SK-N-SH (cell line): ENCODE measurements at regions not wholly inside any gene's neighbourhood (a gene's known extent, or its start where the extent isn't known, plus 50 kb on each side); places are given as distances from the start of the nearest gene placed in this dataset.

Experiments used
- CTCF ChIA-PET: fragments of 300-600, 350-600 bp; formaldehyde crosslinking; extraction: SDS; loops from one replicate; lab custom pipeline; 2021; lab: Yijun Ruan, JAX
- POLR2A ChIA-PET: fragments of 350-600 bp; sonication (Branson Sonifier 250); formaldehyde crosslinking; extraction: SDS; loops from one replicate; lab custom pipeline; 2020; ENCODE audit warnings: antibody characterized with exemption, inconsistent platforms; lab: Yijun Ruan, JAX
- DNase-seq: peaks from one replicate; pipeline ENCODE4 v3.0.0; 2012
- H2AFZ ChIP-seq: fragments of 200-600 bp; sonication (generic); 2 replicates; pipeline ENCODE4 v1.8.1; 2016; ENCODE audit warnings: antibody characterized with exemption, mild to moderate bottlenecking, low read depth
- H3F3A ChIP-seq: fragments of 200-600 bp; sonication (generic); replicated peaks from 2 replicates; pipeline ENCODE3; 2016; ENCODE audit warnings: antibody characterized with exemption, mild to moderate bottlenecking; ENCODE audit not compliant: insufficient read depth
- H3K27ac ChIP-seq, 2 experiments: fragments of 200-500 bp in 1 of 2; fragments of 200-600 bp in 1 of 2; sonication (Bioruptor generic) in 1 of 2; sonication (generic), shearing (Covaris generic) in 1 of 2; 2 replicates each; pipeline versions ENCODE4 v1.5.1 to v1.6.1; 2014 to 2016; ENCODE audit warnings: low read depth in 2 of 2, inconsistent platforms in 1 of 2, low read length in 1 of 2, mild to moderate bottlenecking in 1 of 2, mixed read lengths in 1 of 2
- H3K27me3 ChIP-seq: fragments of 200-600 bp; sonication (generic), shearing (Covaris generic); 2 replicates; pipeline ENCODE4 v1.6.1; 2016; ENCODE audit warnings: mixed run types; ENCODE audit not compliant: insufficient read depth
- H3K36me3 ChIP-seq, 2 experiments: fragments of 200-500 bp in 1 of 2; fragments of 200-600 bp in 1 of 2; sonication (Bioruptor generic) in 1 of 2; sonication (generic) in 1 of 2; replicated peaks in 1 of 2; 2 replicates each; pipeline versions ENCODE3 to v1.5.1; 2014 to 2016; ENCODE audit warnings: low read length in 1 of 2, mild to moderate bottlenecking in 1 of 2; ENCODE audit not compliant: insufficient read depth in 2 of 2, control insufficient read depth in 1 of 2
- H3K4me1 ChIP-seq, 2 experiments: fragments of 200-500 bp in 1 of 2; fragments of 200-600 bp in 1 of 2; sonication (Bioruptor generic) in 1 of 2; sonication (generic), shearing (Covaris generic) in 1 of 2; 2 replicates each; pipeline versions ENCODE4 v1.5.1 to v1.6.1; 2014 to 2016; ENCODE audit warnings: low read depth in 1 of 2, low read length in 1 of 2, mixed run types in 1 of 2; ENCODE audit not compliant: insufficient read depth in 2 of 2, control insufficient read depth in 1 of 2
- H3K4me2 ChIP-seq: fragments of 200-600 bp; sonication (generic), shearing (Covaris generic); 2 replicates; pipeline ENCODE4 v1.6.1; 2017; ENCODE audit warnings: mixed run types
- H3K4me3 ChIP-seq, 2 experiments: fragments of 200-500 bp in 1 of 2; fragments of 200-600 bp in 1 of 2; sonication (Bioruptor generic) in 1 of 2; sonication (generic), shearing (Covaris generic) in 1 of 2; 2 replicates each; pipeline versions ENCODE4 v1.5.1 to v1.8.1; 2014 to 2016; ENCODE audit warnings: low read depth in 2 of 2, inconsistent platforms in 1 of 2, low read length in 1 of 2, mild to moderate bottlenecking in 1 of 2, mixed read lengths in 1 of 2, moderate library complexity in 1 of 2
- H3K79me2 ChIP-seq: fragments of 200-600 bp; sonication (generic); 2 replicates; pipeline ENCODE4 v1.8.1; 2017; ENCODE audit warnings: mild to moderate bottlenecking; ENCODE audit not compliant: insufficient read depth
- H3K9ac ChIP-seq: fragments of 200-600 bp; sonication (generic); 2 replicates; pipeline ENCODE4 v1.6.1; 2017; ENCODE audit warnings: mixed run types
- H3K9me2 ChIP-seq: fragments of 200-600 bp; sonication (generic); 2 replicates; pipeline ENCODE4 v1.6.1; 2017; ENCODE audit warnings: mixed run types
- H3K9me3 ChIP-seq: fragments of 200-600 bp; sonication (generic); 2 replicates; pipeline ENCODE4 v1.6.1; 2017; ENCODE audit warnings: mixed run types, mild to moderate bottlenecking, moderate library complexity
- H4K20me1 ChIP-seq: fragments of 200-600 bp; sonication (generic); 2 replicates; pipeline ENCODE4 v1.6.1; 2017; ENCODE audit warnings: mild to moderate bottlenecking, mixed run types; ENCODE audit not compliant: insufficient read depth
- CTCF ChIP-seq: fragments of 200-600 bp; sonication (generic); IDR thresholded peaks from 2 replicates; pipeline ENCODE4 v1.6.1; 2017; ENCODE audit warnings: antibody characterized with exemption, mild to moderate bottlenecking, moderate library complexity
- ELF1 ChIP-seq: IDR thresholded peaks from 2 replicates; pipeline ENCODE4 v1.4.0; 2012
- EP300 ChIP-seq, 2 experiments: IDR thresholded peaks; 2 replicates each; pipeline versions ENCODE4 v1.4.0 to v1.6.1; 2012; ENCODE audit warnings: borderline replicate concordance in 1 of 2, low read depth in 1 of 2, low read length in 1 of 2
- FOSL2 ChIP-seq: IDR thresholded peaks from 2 replicates; pipeline ENCODE4 v1.4.0; 2012; ENCODE audit warnings: low read depth, mild to moderate bottlenecking, moderate library complexity, borderline replicate concordance
- FOXJ3 ChIP-seq: sonication (generic); formaldehyde crosslinking; IDR thresholded peaks from 2 replicates; pipeline ENCODE4 v1.5.1; 2020; ENCODE audit warnings: mild to moderate bottlenecking, missing genetic modification reagents
- FOXM1 ChIP-seq: IDR thresholded peaks from 2 replicates; pipeline ENCODE4 v1.4.0; 2012; ENCODE audit warnings: low read depth, mild to moderate bottlenecking
- GABPA ChIP-seq: IDR thresholded peaks from 2 replicates; pipeline ENCODE4 v1.4.0; 2012; ENCODE audit warnings: low read depth, mild to moderate bottlenecking
- GATA2 ChIP-seq: sonication (generic); formaldehyde crosslinking; IDR thresholded peaks from 2 replicates; pipeline ENCODE4 v1.5.0; 2020; ENCODE audit warnings: mild to moderate bottlenecking, missing genetic modification reagents
- JUND ChIP-seq: IDR thresholded peaks from 2 replicates; pipeline ENCODE4 v1.4.0; 2012
- MAX ChIP-seq: IDR thresholded peaks from 2 replicates; pipeline ENCODE4 v1.4.0; 2012; ENCODE audit warnings: low read depth
- MEF2A ChIP-seq: IDR thresholded peaks from 2 replicates; pipeline ENCODE4 v1.4.0; 2012; ENCODE audit warnings: low read depth, borderline replicate concordance
- NFIC ChIP-seq: IDR thresholded peaks from 2 replicates; pipeline ENCODE4 v1.4.0; 2012; ENCODE audit warnings: borderline replicate concordance
- REST ChIP-seq: IDR thresholded peaks from 2 replicates; pipeline ENCODE4 v1.6.1; 2012; ENCODE audit warnings: mild to moderate bottlenecking, low read depth, low read length, moderate library complexity
- RXRA ChIP-seq: IDR thresholded peaks from 2 replicates; pipeline ENCODE4 v1.4.0; 2012; ENCODE audit warnings: low read depth, mild to moderate bottlenecking, borderline replicate concordance
- SIN3A ChIP-seq: IDR thresholded peaks from 2 replicates; pipeline ENCODE4 v1.6.1; 2012; ENCODE audit warnings: low read depth, mild to moderate bottlenecking, low read length, moderate library complexity, borderline replicate concordance
- TEAD4 ChIP-seq: IDR thresholded peaks from 2 replicates; pipeline ENCODE4 v1.4.0; 2012; ENCODE audit warnings: mild to moderate bottlenecking, borderline replicate concordance; ENCODE audit not compliant: insufficient read depth
- TF ChIP-seq, protein P1 (sequence below): IDR thresholded peaks from 2 replicates; pipeline ENCODE4; 2012

DNA sequence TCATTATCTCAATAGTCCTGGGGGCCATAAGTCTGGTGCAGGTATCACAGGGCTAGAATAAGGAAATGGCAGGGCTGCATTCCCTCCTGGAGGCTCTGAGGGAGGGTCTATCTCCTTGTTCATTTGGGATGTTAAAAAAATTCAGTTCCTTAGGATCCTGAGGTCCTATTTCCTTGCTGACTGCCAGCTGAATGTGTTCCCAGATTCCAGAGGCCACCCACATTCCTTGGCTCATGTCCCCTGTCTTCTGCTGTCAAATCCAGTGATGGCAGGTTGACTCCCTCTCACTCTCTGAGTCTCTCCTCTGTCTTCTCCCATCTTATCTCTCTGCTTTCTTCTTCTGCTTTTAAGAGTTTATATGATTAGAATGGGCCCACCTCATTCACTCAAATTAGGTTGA lies 400.6 kb downstream of the PTPRU start:
- H3K9me3 ChIP-seq = no peaks in the 10 kb centered on the region
- CTCF ChIA-PET = interaction anchor here (1.2 kb wide), 1 partner anchor 101 kb away, joined by 3 read pairs; no protein-coding TSS in a partner anchor
- DNase-seq = no peak
- TF ChIP-seq JUND (no peak), CTCF (no peak), EP300 (IDR thresholded peaks at IDR 0.05; ENCODE audit: borderline replicate concordance in 1 of 2, low read depth in 1 of 2, low read length in 1 of 2) (no peak), ELF1 (no peak), FOXJ3 (no peak), RXRA (no peak), GABPA (no peak), MEF2A (no peak), REST (no peak), SIN3A (no peak), FOSL2 (no peak), TEAD4 (no peak), NFIC (no peak), GATA2 (CRISPR knock-in tag) (no peak), FOXM1 (no peak), MAX (no peak)
- TF ChIP-seq, protein P1, sequence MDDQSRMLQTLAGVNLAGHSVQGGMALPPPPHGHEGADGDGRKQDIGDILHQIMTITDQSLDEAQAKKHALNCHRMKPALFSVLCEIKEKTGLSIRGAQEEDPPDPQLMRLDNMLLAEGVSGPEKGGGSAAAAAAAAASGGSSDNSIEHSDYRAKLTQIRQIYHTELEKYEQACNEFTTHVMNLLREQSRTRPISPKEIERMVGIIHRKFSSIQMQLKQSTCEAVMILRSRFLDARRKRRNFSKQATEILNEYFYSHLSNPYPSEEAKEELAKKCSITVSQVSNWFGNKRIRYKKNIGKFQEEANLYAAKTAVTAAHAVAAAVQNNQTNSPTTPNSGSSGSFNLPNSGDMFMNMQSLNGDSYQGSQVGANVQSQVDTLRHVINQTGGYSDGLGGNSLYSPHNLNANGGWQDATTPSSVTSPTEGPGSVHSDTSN = no peak
- TF ChIP-seq, all 33 proteins: peak for 0
- Histone ChIP-seq H3K4me2 (no peak overlapping the region), H3F3A (no peaks in the 10 kb centered on the region), H2AFZ (no peak overlapping the region), H4K20me1 (no peaks in the 10 kb centered on the region), H3K9ac (no peak overlapping the region), H3K4me3 (no peak overlapping the region), H3K9me2 (no peaks in the 10 kb centered on the region), H3K27ac (no peak overlapping the region), H3K79me2 (no peaks in the 10 kb centered on the region), H3K4me1 (peaks cover 4 to 33% of the 10 kb centered on the region in 2 experiments; a peak in 3 of 4 replicates), H3K36me3 (no peaks in the 10 kb centered on the region), H3K27me3 (no peaks in the 10 kb centered on the region)
- POLR2A ChIA-PET = no interaction called here
